ENCODE measurements at regions not wholly inside any gene's neighbourhood (a gene's known extent, or its start where the extent isn't known, plus 50 kb on each side); places are given as distances from the start of the nearest gene placed in this dataset.

GRCh38 chr16:48836636-48837035, 226.7 kb upstream of the N4BP1 start:
- DNase-seq (ENCODE audit: low spot score in 2 of 2) = no peak
- Mint-ChIP-seq H3K27ac (no peak overlapping the region), H3K36me3 (no peaks in the 10 kb centered on the region), H3K9me3 (peaks cover 0 to 11% of the 10 kb centered on the region in 2 donors)
- no peak for ATAC-seq

GRCh38 chr16:48836067-48836466, 226.1 kb upstream of the N4BP1 start:
- ATAC-seq = no peak
- Mint-ChIP-seq H3K36me3 (no peaks in the 10 kb centered on the region), H3K9me3 (peaks cover 0 to 11% of the 10 kb centered on the region in 2 donors), H3K27ac (no peak overlapping the region)
- DNase-seq (ENCODE audit: low spot score in 2 of 2) = no peak

GRCh38 chr16:48834576-48834975, 224.6 kb upstream of the N4BP1 start:
- ATAC-seq (no peak), DNase-seq (ENCODE audit: low spot score in 2 of 2) (no peak)
- H3K9me3 Mint-ChIP-seq = peaks cover 0 to 11% of the 10 kb centered on the region in 2 donors
- peak overlapping the region in 1 of 2 donors; percentile 8 for H3K27ac Mint-ChIP-seq
- H3K36me3 Mint-ChIP-seq = no peaks in the 10 kb centered on the region

DNA sequence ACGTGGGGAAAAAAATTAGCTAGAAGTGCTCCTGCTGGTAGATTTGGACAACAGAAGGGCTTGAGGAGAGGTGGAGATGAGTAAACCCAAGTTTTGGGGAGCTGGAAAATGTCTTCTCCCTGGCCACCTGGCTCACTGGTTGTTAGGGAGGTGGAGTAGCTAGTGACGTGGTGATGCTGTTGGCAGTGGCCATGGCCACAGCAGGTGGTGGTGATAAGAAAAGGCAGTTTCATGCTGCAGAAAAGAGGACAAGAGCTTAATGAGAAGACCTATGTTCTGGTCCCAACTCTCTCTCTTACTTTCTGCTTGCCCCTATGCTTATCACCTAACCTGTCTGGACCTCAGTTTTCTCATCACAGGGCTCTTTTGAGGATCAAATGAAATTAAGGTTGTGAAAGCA, 223.5 kb upstream of the N4BP1 start:
- ATAC-seq (no peak), DNase-seq (ENCODE audit: low spot score in 2 of 2) (no peak)
- Mint-ChIP-seq H3K27ac (no peak overlapping the region), H3K36me3 (no peaks in the 10 kb centered on the region), H3K9me3 (peaks cover 0 to 11% of the 10 kb centered on the region in 2 donors)

DNA sequence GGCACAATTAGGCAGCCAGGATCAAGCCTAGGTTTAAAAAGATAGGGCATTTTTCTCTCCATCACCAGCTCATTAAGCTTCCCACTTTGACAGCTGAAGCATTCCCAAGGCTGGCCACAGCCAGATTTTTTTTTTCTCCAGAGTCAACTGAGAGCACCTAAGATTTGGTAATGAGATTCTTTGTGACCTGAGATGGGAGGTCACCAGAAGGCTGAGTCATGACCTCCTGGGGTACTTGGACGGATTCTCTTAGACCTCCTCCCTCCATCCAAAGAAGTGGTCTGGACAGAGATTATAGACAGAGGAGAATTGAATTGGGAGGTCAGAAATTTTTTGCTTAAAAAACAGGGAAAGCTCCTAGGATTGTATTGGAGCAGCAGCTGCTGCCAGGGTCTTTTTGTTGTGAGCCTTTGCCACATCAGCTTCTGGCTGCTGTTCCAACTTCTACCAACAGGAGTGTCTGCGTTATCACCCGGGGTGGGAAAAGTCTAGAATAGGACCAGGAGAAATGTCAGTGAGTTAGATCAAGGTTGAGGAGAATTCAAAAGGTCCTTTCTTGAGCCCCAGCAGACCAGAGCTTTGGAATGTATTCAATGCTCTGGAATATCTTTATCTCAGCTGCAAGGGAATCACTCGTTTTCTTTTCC, 221.2 kb upstream of the N4BP1 start:
- no peak for ATAC-seq
- Mint-ChIP-seq H3K36me3 (no peaks in the 10 kb centered on the region), H3K27ac (no peak overlapping the region), H3K9me3 (peaks cover 0 to 11% of the 10 kb centered on the region in 2 donors)
- no peak for DNase-seq (ENCODE audit: low spot score in 2 of 2)

DNA sequence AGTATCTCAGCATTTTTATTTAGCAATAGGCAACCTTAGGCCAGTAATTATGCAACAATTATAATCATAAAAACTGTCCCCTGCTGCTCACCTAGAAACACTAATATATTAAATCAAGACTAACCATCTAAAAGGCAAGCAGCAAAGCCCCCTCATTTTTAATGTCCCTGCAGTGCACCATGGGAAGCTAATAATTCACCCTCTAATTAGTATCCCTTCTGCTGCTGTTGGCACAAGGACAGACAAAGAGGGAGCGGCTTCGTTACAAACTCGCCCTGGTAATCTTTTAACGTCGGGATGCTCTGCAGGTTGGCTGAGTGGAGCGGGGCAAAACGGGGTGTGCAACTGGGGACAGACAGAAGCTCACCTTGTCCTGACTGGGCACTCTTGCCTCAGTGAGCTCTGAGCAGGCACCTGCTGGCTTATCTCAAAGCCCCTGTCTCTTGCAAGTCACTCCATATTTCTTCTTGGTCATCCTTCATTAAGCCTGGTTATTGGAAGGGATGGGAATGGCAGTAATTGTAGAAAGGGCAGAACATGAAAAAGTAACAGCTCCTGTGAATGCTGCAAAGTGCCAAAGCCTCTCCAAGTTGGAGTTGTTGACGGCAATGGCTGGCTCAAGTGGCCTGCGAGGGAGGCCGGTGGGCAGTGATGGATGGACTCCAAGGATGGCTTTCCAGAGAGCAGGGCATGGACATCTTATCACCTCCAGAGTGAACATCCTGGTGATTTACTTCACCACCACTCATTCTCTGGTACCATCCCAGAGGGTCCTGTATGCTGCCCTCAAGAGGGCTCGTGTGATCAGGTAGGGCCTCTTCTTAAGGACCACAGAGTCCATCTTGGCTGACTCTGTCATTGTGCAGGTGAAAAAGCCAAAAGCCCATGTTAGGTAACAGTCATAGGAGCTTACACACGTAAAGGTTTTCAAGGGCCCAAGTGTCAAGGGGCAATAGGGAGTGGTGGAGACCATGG, 219.6 kb upstream of the N4BP1 start:
- DNase-seq (ENCODE audit: low spot score in 2 of 2) (no peak), ATAC-seq (no peak)
- no peaks in the 10 kb centered on the region for H3K36me3 Mint-ChIP-seq
- H3K9me3 Mint-ChIP-seq = peaks cover 0 to 7% of the 10 kb centered on the region in 2 donors
- H3K27ac Mint-ChIP-seq = no peak overlapping the region

DNA sequence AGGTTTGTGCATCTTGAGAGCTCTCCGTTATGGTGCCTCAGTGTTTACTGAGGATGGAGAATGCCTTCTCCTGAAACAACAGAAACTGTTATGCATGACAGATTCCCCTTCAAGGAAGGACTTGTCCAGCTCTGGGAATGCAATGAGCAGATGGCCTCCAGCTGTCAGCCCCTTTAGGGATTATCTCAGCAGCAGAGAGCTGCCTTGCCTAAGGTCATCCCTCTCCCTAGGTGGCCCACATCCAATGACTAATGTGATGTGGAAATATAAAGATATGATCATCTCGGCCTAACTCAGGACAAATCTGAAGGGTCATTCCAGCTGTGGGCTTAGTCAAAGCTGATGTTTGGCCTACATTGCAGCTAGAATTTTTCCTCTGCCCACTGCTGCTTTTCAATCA, 214.3 kb upstream of the N4BP1 start:
- DNase-seq (ENCODE audit: low spot score in 2 of 2) (no peak), ATAC-seq (no peak)
- Mint-ChIP-seq H3K27ac (no peak overlapping the region), H3K9me3 (peaks cover 5% of the 10 kb centered on the region in 2 donors), H3K36me3 (no peaks in the 10 kb centered on the region)

- DNase-seq (ENCODE audit: low spot score in 2 of 2) (no peak), ATAC-seq (no peak)
- H3K27ac Mint-ChIP-seq = no peak overlapping the region
- no peaks in the 10 kb centered on the region for H3K36me3 Mint-ChIP-seq
- H3K9me3 Mint-ChIP-seq = peaks cover 5% of the 10 kb centered on the region in 2 donors
These were observed 212.5 kb upstream of the N4BP1 start for GRCh38 chr16:48822431-48822830.

DNA sequence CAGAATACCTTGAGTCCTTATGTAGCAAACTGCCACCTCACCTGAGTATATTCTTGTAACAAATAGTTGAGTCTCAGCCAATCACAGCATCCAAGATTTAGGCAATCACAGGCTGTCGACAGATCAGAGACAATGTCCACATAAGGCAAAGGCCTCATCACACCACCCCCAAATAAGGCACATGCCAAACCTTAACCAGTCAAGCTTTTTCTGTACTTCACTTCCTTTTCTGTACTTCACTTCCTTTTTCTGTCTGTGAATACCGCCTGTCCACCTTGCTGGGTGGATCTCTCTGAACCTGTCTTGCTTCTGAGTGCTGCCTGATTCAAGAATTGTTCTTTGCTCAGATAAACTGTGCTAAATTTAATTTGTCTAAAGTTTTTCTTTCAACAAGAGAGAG, 210.4 kb upstream of the N4BP1 start:
- no peak overlapping the region for H3K27ac Mint-ChIP-seq
- peaks cover 5 to 7% of the 10 kb centered on the region in 2 donors for H3K9me3 Mint-ChIP-seq
- DNase-seq (ENCODE audit: low spot score in 2 of 2) (no peak), ATAC-seq (no peak)
- no peaks in the 10 kb centered on the region for H3K36me3 Mint-ChIP-seq

- H3K27ac Mint-ChIP-seq = no peak overlapping the region
- H3K9me3 Mint-ChIP-seq = peaks cover 5 to 8% of the 10 kb centered on the region in 2 donors
- no peak for ATAC-seq
- DNase-seq (ENCODE audit: low spot score in 2 of 2) = no peak
- no peaks in the 10 kb centered on the region for H3K36me3 Mint-ChIP-seq
These were observed 208.3 kb upstream of the N4BP1 start for GRCh38 chr16:48818257-48818656.

GRCh38 chr16:48817032-48817431, 207.1 kb upstream of the N4BP1 start:
- no peak overlapping the region for H3K27ac Mint-ChIP-seq

GRCh38 chr16:48816393-48816792, 206.4 kb upstream of the N4BP1 start:
- DNase-seq (ENCODE audit: low spot score in 2 of 2) = no peak
- peaks cover 3 to 10% of the 10 kb centered on the region in 2 donors for H3K9me3 Mint-ChIP-seq
- peaks cover 6 to 14% of the 10 kb centered on the region in 2 donors for H3K36me3 Mint-ChIP-seq
- no peak overlapping the region for H3K27ac Mint-ChIP-seq
- no peak for ATAC-seq

More at GRCh38 chr16:48817032-48817431, 207.1 kb upstream of the N4BP1 start:
- DNase-seq (ENCODE audit: low spot score in 2 of 2) (no peak), ATAC-seq (no peak)
- Mint-ChIP-seq H3K36me3 (peaks cover 6 to 7% of the 10 kb centered on the region in 2 donors), H3K9me3 (peaks cover 5 to 8% of the 10 kb centered on the region in 2 donors)

DNA sequence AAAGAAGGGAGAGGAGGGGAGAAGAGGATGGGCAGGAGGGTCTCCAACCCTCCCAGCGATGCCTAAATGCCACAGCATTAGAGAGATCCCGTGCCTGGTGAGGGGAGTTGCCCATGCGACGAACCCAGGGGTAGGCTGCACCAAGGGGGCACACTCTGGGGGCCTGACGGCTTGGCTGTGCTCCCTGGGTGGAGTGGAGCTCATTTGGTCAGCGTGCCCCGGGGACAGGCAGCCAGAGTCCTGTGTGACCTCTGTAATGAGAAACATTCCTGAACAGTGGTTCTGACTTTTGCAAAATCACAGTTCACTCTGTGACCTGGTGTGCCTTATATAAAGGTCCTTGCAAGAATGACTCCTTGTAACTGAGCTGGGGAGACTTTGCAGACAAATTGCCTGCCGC, 205.0 kb upstream of the N4BP1 start:
- Mint-ChIP-seq H3K9me3 (peaks cover 0 to 8% of the 10 kb centered on the region in 2 donors), H3K27ac (no peak overlapping the region), H3K36me3 (peaks cover 6 to 14% of the 10 kb centered on the region in 2 donors)
- DNase-seq (ENCODE audit: low spot score in 2 of 2) (no peak), ATAC-seq (no peak)

DNA sequence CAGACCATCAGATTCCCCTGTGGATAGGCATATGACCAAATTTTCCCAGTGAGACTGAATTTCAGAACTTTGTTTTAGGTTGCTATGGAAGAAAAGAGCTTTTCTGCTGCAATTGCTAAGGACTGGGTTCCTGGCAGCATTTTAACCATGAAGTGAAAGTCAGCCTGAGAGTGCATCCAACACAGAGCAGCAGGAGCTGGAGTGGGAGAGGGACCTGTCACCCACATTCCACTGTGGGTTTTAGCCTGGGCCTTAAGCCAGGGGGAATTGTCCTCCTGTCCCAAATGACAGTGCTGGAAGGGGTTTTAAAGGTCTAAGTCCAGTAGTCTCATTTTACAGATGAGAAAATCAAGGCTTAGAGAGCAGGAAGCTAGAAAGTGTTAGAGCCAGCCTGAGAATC, 203.5 kb upstream of the N4BP1 start:
- no peak for DNase-seq (ENCODE audit: low spot score in 2 of 2)
- no peak overlapping the region for H3K27ac Mint-ChIP-seq
- ATAC-seq = no peak
- peaks cover 0 to 8% of the 10 kb centered on the region in 2 donors for H3K9me3 Mint-ChIP-seq
- peaks cover 6 to 14% of the 10 kb centered on the region in 2 donors for H3K36me3 Mint-ChIP-seq

DNA sequence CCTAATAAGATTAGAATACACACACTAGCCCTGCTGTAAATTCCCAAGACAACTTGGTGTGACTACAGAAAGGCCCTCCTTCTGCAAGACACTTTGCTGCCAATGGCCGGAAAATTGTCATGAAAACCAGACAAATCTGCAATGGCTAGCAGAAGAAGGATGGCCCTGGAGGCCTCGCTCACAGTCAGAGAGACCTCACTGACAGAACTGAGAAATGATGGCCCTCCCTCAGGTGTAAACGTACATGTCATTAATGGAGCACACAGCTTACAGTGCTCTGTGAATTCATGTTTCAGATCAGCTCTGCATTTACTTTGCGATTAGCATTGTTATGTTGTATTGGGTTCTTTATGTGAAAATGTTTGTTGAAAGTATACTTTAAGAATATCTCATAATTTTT, 202.9 kb upstream of the N4BP1 start:
- ATAC-seq (no peak), DNase-seq (ENCODE audit: low spot score in 2 of 2) (no peak)
- Mint-ChIP-seq H3K36me3 (peaks cover 6 to 14% of the 10 kb centered on the region in 2 donors), H3K9me3 (peaks cover 0 to 8% of the 10 kb centered on the region in 2 donors), H3K27ac (no peak overlapping the region)

DNA sequence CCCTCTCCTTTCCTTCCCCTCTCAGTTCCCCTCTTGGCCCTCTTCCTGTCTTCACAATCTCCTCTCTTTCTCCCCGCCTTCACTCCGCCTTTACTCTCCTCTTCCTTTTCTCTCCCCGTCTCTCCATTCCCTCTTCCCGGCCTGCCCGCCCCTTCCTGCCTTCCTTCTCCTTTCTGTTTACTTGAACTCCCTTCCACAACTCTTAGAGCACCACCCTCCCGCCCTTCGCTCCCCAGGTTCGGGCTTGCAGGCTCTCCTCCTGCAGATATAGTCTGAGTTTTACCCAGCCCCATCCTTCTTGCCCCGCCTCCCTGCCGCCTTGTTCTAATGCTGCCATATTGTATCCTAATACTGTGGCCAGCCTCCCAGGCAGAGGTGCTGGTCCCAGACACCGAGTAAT, 201.5 kb upstream of the N4BP1 start:
- peaks cover 0 to 8% of the 10 kb centered on the region in 2 donors for H3K9me3 Mint-ChIP-seq

DNA sequence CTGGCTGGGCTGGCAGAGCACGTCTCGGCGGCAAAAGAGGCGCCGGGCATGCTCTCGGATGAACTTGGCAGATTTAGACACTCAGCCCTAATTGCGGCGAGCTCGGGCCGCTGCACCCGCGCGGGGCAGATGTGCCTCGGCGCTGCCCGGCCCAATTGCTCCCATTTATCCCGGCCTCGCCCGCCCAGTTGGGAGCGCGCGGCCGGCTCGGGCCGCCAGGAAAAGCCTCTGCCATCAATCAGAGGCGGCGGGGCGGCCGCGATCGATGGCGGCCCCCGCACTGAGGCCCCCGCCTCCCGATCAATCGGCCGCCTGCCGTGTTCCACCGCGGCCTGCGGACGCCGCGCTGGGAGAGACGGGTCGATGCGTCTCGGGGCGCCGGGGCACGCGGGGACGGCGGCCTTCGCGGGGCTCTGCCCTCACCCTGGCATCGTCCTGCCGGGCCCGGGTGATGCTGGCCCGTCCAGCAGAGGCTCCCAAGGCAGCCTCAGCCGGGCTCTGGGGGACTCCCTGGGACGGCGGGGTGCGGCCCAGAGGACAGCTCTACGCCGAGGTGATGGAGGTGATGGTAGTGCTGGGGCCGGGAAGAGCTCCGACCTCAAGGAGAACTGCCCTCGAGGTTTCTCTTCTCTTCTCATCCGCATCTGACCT, 200.9 kb upstream of the N4BP1 start:
- no peak overlapping the region for H3K27ac Mint-ChIP-seq
- DNase-seq (ENCODE audit: low spot score in 2 of 2) (no peak), ATAC-seq (no peak)
- H3K9me3 Mint-ChIP-seq = peaks cover 0 to 8% of the 10 kb centered on the region in 2 donors
- peaks cover 6 to 14% of the 10 kb centered on the region in 2 donors for H3K36me3 Mint-ChIP-seq

More for the DNA sequence above, 201.5 kb upstream of the N4BP1 start:
- H3K36me3 Mint-ChIP-seq = peaks cover 6 to 14% of the 10 kb centered on the region in 2 donors
- no peak for DNase-seq (ENCODE audit: low spot score in 2 of 2)
- no peak overlapping the region for H3K27ac Mint-ChIP-seq
- ATAC-seq = no peak
